T47D (cell line): ENCODE measurements at regions not wholly inside any gene's neighbourhood (a gene's known extent, or its start where the extent isn't known, plus 50 kb on each side); places are given as distances from the start of the nearest gene placed in this dataset.

Source experiments
- DNase-seq, 2 experiments: peaks; one replicate each; pipeline versions ENCODE4 v3.0.0 to v3.0.0-alpha.2; 2011 to 2012; ENCODE audit warnings: low read depth in 1 of 2, low spot score in 1 of 2
- JUND ChIP-seq: IDR thresholded peaks from 2 replicates; pipeline ENCODE4 v1.6.1; 2012; ENCODE audit warnings: low read depth
- in situ Hi-C: cut with HindIII; loops from 2 replicates; pipeline ENCODE4 v1.10.0; 2016; ENCODE audit warnings: low sequenced_read_pairs, low pct_unique_long_range_greater_than_20kb

GRCh38 chr1:59007820-59008598 is 224.2 kb upstream of the JUN start:
- DNase-seq, result no peak
- in situ Hi-C loops, result no loop called here
- TF ChIP-seq JUND, result no peak

DNA sequence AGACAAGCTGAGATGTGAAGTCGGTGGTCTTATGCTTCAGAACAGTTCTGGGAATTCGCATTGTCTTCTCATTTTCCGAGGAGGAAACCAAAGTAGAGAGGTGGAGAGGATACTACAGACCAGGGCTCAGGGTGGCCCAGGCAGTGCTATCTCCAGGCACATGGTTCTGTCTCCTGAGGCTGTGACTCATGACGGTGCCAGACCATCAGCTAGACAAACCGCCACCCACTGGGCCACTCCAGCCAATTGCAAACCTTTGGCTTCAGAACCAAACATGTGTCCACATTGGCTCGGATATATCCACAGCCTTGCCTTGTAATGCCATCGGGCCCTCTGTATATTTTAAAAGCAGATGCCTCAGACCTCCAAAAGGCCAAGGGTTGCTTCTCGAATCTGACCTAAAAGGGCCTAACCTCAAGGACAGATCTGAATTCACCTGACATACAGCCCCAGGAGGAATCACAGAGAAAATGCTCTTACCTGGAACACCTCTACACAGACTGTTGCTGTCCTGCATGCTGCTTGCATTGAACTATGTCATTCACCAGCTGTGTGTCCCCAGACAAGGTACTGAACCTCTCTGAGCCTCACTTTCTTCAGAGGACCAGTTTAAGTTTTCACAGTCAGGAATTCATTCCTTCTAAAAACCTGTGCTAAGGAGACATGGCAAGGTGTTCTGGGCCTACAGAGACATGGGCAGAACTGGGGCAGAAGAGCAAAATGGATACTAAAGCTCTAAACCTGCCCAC is 224.9 kb upstream of the JUN start:
- TF ChIP-seq JUND, result no peak
- DNase-seq, result no peak
- in situ Hi-C loops, result no loop called here

DNA sequence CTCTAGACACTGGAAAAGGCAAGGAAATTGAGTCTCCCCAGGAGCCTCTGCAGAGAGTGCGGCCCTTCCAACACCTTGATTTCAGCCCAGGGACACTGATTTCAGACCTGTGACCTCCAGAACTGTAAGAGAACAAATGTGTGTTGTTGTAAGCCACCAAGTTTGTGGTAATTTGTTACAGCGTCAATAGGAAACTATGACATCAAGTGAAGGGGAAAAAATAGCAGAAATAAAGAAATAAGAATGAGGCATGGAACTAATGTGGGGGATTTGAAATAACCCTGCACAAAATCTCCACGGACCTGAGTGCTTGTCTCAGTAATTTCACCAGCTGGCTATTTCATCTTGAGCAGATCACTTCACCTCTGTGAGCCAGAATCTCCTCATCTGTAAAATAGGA is 227.8 kb upstream of the JUN start:
- DNase-seq, result no peak
- no peak for TF ChIP-seq JUND
- in situ Hi-C loops, result no loop called here

- in situ Hi-C loops, result no loop called here
- no peak for DNase-seq
Observed at GRCh38 chr1:59012378-59012777, 228.5 kb upstream of the JUN start.

DNA sequence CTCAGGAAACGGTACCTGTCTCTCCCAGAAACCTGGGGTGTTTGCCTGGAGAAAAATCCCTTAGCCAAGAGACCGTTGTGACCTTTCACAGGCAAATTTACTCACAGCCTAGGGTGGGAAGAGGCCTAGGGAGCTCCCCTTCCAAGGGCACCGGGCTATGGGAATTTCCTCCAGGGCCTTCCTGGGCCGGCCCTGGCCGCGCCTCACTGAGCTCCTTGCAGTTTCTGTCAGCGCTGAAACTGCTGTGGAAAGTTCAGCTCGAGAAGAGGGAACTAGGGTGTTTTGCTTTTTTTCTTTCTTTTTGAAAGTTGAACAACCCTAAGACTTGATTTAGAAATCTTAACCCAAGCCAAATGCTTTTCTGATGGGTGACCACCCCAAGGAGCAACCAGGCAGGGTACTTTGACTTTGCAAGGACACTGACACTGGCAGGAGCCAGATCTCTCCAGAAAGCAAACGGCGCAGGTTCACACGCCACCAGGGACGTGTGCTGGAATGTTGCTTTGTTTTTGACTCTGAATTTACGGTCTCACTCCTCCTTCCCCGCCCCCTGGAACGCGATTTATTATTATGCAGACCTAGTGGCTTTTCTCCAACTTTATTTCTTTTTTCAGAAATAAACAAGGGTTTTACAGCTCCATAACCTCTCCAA is 229.6 kb upstream of the JUN start:
- DNase-seq, result peak in 1 of 2 experiments; percentile 33
- no peak for TF ChIP-seq JUND
- in situ Hi-C loops, result no loop called here

More at GRCh38 chr1:59012378-59012777, 228.5 kb upstream of the JUN start:
- no peak for TF ChIP-seq JUND

DNA sequence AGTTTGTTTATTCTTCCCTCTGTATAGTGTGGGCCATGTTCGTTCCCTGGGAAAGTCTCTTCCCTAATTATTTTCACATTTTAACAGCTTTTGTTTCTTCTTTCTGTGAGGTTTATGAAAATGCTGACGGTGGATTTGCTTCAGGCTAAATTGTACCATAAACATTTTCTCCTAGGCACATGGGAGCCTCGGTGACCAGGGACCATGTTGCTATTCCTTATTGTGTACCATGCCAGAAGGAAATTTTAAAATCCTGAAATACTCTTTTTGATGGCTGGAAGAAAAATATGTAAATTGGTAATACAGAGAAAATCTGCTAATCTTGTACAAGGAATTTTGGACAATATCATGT is 230.1 kb upstream of the JUN start:
- DNase-seq, result no peak
- TF ChIP-seq JUND, result no peak
- in situ Hi-C loops, result no loop called here

DNA sequence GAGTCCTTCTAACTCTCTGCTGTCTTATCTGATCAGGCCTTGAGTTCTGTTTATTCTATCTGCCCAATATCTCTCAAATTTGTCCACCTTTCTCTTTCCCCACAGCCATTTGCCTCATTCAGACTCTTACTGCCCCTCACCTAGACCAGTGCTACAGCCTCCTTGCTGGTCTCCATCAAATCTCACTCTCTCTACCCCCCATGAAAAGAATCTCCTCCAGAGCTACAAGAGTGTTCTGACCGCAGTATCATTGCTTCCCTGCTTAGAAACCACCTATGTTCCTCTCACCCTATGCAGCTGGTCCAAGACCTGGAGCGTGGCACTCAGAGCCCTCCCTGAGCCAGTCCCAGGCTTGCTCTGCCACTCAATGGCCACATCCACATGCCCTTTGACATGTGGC is 231.0 kb upstream of the JUN start:
- in situ Hi-C loops, result no loop called here

GRCh38 chr1:59015708-59016107 is 231.9 kb upstream of the JUN start:
- no peak for TF ChIP-seq JUND
- in situ Hi-C loops, result no loop called here
- DNase-seq, result no peak

More for the DNA sequence above, 231.0 kb upstream of the JUN start:
- TF ChIP-seq JUND, result no peak
- no peak for DNase-seq

DNA sequence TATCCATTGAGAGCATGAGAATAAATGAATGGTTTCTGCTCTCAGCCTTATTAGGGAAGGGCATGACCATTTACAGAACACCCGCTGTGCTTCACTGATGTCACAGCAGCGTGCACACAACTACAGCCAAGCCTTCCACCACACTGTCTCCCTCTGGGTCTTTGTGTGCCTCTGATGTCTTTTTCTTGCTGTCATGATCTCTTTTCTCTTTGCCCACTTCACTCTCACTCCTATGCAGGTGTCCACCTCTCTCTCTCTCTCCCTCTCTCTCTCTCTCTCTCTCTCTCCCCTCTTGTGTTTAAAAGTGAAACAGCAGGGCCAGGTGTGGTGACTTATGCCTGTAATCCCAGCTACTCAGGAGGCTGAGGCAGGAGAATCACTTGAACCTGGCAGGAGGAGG is 232.5 kb upstream of the JUN start:
- in situ Hi-C loops, result no loop called here
- no peak for TF ChIP-seq JUND
- peak in 1 of 2 experiments; percentile 22 for DNase-seq

DNA sequence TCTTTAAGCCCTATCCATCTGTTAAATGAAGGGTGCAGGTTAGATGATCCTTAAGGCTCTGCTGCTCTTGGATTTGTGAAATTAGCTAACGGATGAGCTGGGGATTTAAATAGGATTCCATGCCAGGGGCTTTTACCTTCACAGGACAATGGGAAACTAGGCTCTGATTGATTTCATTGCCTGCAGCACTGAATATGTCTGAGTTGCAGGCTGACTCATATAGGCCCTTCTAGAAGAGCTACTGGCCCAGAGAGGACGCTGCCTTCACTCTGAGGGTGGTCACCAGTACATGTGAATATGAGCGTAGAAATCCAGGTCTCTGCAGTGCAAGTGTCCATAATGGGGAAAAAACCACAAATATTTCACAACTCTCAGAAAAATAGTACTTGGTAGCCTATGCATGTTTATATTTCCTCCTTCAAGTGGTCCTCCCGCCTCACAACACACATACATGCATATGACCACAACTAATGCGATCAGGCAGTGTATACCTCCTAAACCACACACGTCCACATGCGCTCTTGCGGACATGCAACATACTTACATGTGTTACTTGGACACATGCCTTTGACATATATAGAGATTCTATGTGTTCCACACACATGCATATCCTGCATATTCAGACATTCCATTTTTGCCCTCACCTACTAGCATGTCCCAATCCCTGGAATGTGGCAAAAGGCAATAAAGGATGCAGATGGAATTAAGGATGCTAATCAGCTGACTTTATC is 233.8 kb upstream of the JUN start:
- in situ Hi-C loops, result no loop called here
- no peak for DNase-seq

DNA sequence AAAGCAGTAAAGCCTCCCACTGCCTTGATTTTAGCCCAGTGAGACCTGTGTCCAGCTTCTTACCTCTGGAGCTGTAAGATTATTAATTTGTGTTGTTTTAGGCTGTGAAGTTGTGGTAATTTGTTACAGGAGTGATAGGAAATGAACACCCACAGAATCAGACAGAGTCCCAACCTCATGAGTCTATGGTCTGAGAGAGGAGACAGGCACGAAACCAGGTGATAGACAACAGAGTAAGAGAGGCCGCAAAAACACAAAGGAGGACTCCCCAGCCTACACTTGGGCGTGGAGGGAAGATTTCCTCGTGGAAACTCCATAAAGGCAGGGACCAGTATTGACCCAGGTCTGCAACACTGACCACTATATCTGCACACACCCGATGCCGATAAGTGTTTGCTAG is 234.6 kb upstream of the JUN start:
- no peak for DNase-seq
- no peak for TF ChIP-seq JUND
- in situ Hi-C loops, result no loop called here

More for the DNA sequence above, 233.8 kb upstream of the JUN start:
- TF ChIP-seq JUND, result no peak

DNA sequence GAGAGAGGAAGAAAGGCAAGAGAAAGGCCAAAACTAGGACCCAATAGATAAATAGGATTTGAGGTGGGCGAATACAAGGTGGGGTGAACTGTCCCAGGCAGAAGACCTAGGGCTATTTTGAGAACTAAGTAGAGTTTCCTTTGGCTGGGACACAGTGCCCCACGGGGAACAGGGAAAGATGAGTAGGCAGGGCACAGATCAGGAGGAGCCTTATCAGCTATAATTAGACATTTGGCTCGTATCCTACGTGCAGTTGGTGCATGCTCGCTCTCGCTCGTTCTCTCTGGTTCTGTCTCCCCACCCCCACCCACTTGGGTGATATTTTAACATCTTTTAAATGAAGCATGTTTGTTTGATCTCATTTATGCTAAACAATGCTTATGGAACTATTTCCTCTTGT is 235.0 kb upstream of the JUN start:
- TF ChIP-seq JUND, result no peak
- no peak for DNase-seq
- in situ Hi-C loops, result no loop called here
